GM12878 (cell line): ENCODE measurements at regions not wholly inside any gene's neighbourhood (a gene's known extent, or its start where the extent isn't known, plus 50 kb on each side); places are given as distances from the start of the nearest gene placed in this dataset.

ENCODE experiments used
- ATAC-seq: fragments of 200-7000 bp; cut with Tn5 transposase; 3 replicates; pipeline ENCODE4 v1.9.1; 2020; ENCODE audit warnings: mild to moderate bottlenecking, moderate library complexity
- BruUV-seq: library from RNA; stranded (reverse); fragments of 400-500 nt; replicated peaks from 2 replicates; lab custom pipeline; 2021; lab: Mats Ljungman, UMichigan
- CTCF ChIA-PET: fragments of 300-600 bp; sonication (Branson Sonifier 250); formaldehyde crosslinking; extraction: SDS; loops from one replicate; lab custom pipeline; 2021; ENCODE audit warnings: inconsistent platforms; lab: Yijun Ruan, JAX
- POLR2A ChIA-PET: fragments of 350-600 bp; formaldehyde crosslinking; extraction: SDS; loops from one replicate; lab custom pipeline; 2021; ENCODE audit warnings: inconsistent platforms; lab: Charles Lee
- RAD21 ChIA-PET: fragments of 300-600 bp; sonication (Branson Sonifier 250); formaldehyde crosslinking; loops from one replicate; lab custom pipeline; 2023; ENCODE audit warnings: antibody characterized with exemption; ENCODE audit not compliant: unreplicated experiment; lab: Charles Lee
- SMC1A ChIA-PET: fragments of 300-600 bp; sonication (Branson Sonifier 250); formaldehyde crosslinking; loops from one replicate; lab custom pipeline; 2023; ENCODE audit not compliant: unreplicated experiment, uncharacterized antibody; lab: Charles Lee
- DNase-seq: peaks from one replicate; pipeline ENCODE4 v3.0.0-alpha.2; 2011; ENCODE audit warnings: low read depth, low spot score
- FAIRE-seq: peaks from 3 replicates; lab custom pipeline; 2011; peaks lifted over from hg19 to GRCh38; lab: Jason Lieb, UNC
- H2AFZ ChIP-seq: 2 replicates; pipeline ENCODE4 v1.6.0; 2011; ENCODE audit warnings: low read depth, low read length, control low read depth; ENCODE audit not compliant: control insufficient read depth
- H3K27ac ChIP-seq: 2 replicates; pipeline ENCODE4 v1.5.1; 2011; ENCODE audit warnings: control low read depth; ENCODE audit not compliant: control insufficient read depth, insufficient read depth
- H3K27me3 ChIP-seq, 2 experiments: replicated peaks in 1 of 2; 2 replicates each; pipeline versions ENCODE4 v1.6.0 to v1.6.1; 2011; ENCODE audit warnings: low read length in 1 of 2; ENCODE audit not compliant: control insufficient read depth in 2 of 2, insufficient read depth in 2 of 2
- H3K36me3 ChIP-seq, 2 experiments: 2 replicates each; pipeline ENCODE4 v1.5.1; 2011; ENCODE audit warnings: low read length in 1 of 2; ENCODE audit not compliant: control insufficient read depth in 2 of 2, insufficient read depth in 2 of 2
- H3K4me1 ChIP-seq: 2 replicates; pipeline ENCODE4 v1.6.1; 2011; ENCODE audit warnings: mild to moderate bottlenecking, low read length, moderate library complexity, mixed read lengths; ENCODE audit not compliant: control insufficient read depth, insufficient read depth
- H3K4me2 ChIP-seq: 2 replicates; pipeline ENCODE4 v1.6.0; 2011; ENCODE audit warnings: control low read depth; ENCODE audit not compliant: control insufficient read depth, insufficient read depth
- H3K4me3 ChIP-seq: fragments of 200-600 bp; sonication (generic); 2 replicates; pipeline ENCODE4 v1.5.1; 2016
- H3K79me2 ChIP-seq: 2 replicates; pipeline ENCODE4 v1.6.0; 2011; ENCODE audit warnings: low read length; ENCODE audit not compliant: control insufficient read depth, insufficient read depth
- H3K9ac ChIP-seq: 2 replicates; pipeline ENCODE4 v1.8.0; 2011; ENCODE audit warnings: low read length, control low read depth, mixed read lengths; ENCODE audit not compliant: control insufficient read depth, insufficient read depth
- H3K9me3 ChIP-seq: replicated peaks from 3 replicates; pipeline ENCODE4 v1.5.1; 2011; ENCODE audit warnings: mild to moderate bottlenecking, low read length; ENCODE audit not compliant: control insufficient read depth, insufficient read depth
- H4K20me1 ChIP-seq: 2 replicates; pipeline ENCODE4 v1.6.0; 2011; ENCODE audit not compliant: control insufficient read depth, insufficient read depth
- ESRRA ChIP-seq: IDR thresholded peaks from 2 replicates; pipeline ENCODE4 v1.6.1; 2012; ENCODE audit warnings: mild to moderate bottlenecking, low read length, improper control_type of control experiment
- NRF1 ChIP-seq: conservative IDR thresholded peaks from 2 replicates; pipeline ENCODE4 v1.6.1; 2011; ENCODE audit warnings: mild to moderate bottlenecking, low read depth, low read length, improper control_type of control experiment
- RUNX3 ChIP-seq: IDR thresholded peaks from 2 replicates; pipeline ENCODE4 v1.6.1; 2012; ENCODE audit warnings: low read length, inconsistent platforms
- SMAD1 ChIP-seq: fragments of 450-650 bp; IDR thresholded peaks from 2 replicates; pipeline ENCODE4 v1.6.1; 2018; ENCODE audit warnings: mild to moderate bottlenecking, low read depth; ENCODE audit not compliant: partially characterized antibody
- TCF12 ChIP-seq: IDR thresholded peaks from 2 replicates; pipeline ENCODE4 v1.6.1; 2011; ENCODE audit warnings: low read depth, mild to moderate bottlenecking, low read length
- ZSCAN29 ChIP-seq: fragments of 450-650 bp; IDR thresholded peaks from 2 replicates; pipeline ENCODE4 v1.6.1; 2017; ENCODE audit warnings: mild to moderate bottlenecking, moderate library complexity
- WGBS: methylation state at CpG from one replicate; pipeline ENCODE4 v1.1.6; 2016; ENCODE audit warnings: low lambda C conversion rate; ENCODE audit not compliant: insufficient replicate concordance, insufficient coverage; ENCODE audit errors: missing lambda C conversion rate; 5-methylcytosine and 5-hydroxymethylcytosine counted together
- in situ Hi-C: fragments of 300-500 bp; cut with MboI; formaldehyde crosslinking; loops from 9 replicates; pipeline ENCODE4 v1.14.3; 2018; ENCODE audit warnings: mixed read lengths
- intact Hi-C: fragments of 100-400 bp; cut with micrococcal nuclease; formaldehyde crosslinking; loops from one replicate; pipeline ENCODE4 v1.14.2; 2022; ENCODE audit not compliant: unreplicated experiment
- TF ChIP-seq, protein P1 (sequence below): fragments of 450-650 bp; IDR thresholded peaks from 2 replicates; pipeline ENCODE4 v1.6.1; 2017; ENCODE audit warnings: borderline replicate concordance
- TF ChIP-seq, protein P2 (sequence below): fragments of 450-650 bp; IDR thresholded peaks from 2 replicates; pipeline ENCODE4 v1.6.1; 2017; ENCODE audit warnings: mild to moderate bottlenecking, low read depth, inconsistent platforms; ENCODE audit not compliant: poor library complexity, severe bottlenecking

DNA sequence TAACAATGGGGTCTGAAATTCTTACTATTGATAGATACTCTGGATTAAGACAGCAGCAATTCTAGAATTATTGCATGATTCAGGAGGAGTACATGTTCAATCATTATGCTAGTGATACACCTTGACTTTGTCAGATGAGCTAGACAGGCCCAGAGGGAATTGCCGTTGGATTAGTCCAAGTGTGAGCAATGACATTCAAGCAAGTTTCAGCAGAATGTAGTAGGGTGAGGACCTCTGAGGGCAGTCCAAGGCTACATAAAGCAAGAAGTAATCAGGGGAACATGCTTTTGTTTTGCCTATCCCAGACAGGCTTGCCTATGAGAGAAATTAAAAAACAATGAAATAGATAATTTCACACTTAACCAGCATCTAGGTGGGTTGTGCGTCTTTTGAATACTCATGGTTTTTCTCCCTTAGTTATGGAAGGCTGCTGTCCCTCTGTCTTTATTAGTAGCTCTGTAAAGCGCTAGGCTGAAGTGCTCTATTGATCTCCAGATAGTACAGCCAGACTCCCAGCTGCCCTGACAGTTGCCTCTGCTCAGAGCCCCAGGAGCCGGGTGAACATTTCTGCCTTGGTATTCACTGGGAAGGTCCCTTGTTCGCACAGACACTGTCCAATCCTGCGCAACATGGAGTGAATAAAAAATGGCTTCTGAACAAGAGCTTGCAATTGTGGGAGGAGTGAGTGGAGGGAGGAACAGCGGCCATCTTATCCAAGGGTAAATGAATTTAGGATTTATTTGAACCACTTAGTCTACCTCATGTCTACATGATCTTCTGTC, 316.6 kb upstream of the ONECUT1 start:
- ATAC-seq: no peak
- in situ Hi-C loops (no loop called here), intact Hi-C loops (no loop called here)
- ChIA-PET CTCF (no interaction called here), RAD21 (no interaction called here), SMC1A (interaction anchor here (1.5 kb wide), 1 partner anchor 27 kb away, joined by 3 read pairs; no protein-coding TSS in a partner anchor), POLR2A (no interaction called here)
- no peaks in the 10 kb centered on the region for H3K36me3 ChIP-seq
- FAIRE-seq: no peak
- no peak overlapping the region for H2AFZ ChIP-seq
- no peaks in the 10 kb centered on the region for H3K27me3 ChIP-seq
- H3K4me1 ChIP-seq: no peaks in the 10 kb centered on the region
- DNase-seq: no peak
- H3K9ac ChIP-seq: no peak overlapping the region
- TF ChIP-seq ZSCAN29 (no peak), ESRRA (no peak), NRF1 (no peak), SMAD1 (no peak), RUNX3 (no peak), TCF12 (no peak)
- TF ChIP-seq, protein P1, sequence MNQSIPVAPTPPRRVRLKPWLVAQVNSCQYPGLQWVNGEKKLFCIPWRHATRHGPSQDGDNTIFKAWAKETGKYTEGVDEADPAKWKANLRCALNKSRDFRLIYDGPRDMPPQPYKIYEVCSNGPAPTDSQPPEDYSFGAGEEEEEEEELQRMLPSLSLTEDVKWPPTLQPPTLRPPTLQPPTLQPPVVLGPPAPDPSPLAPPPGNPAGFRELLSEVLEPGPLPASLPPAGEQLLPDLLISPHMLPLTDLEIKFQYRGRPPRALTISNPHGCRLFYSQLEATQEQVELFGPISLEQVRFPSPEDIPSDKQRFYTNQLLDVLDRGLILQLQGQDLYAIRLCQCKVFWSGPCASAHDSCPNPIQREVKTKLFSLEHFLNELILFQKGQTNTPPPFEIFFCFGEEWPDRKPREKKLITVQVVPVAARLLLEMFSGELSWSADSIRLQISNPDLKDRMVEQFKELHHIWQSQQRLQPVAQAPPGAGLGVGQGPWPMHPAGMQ: no peak
- TF ChIP-seq, protein P2, sequence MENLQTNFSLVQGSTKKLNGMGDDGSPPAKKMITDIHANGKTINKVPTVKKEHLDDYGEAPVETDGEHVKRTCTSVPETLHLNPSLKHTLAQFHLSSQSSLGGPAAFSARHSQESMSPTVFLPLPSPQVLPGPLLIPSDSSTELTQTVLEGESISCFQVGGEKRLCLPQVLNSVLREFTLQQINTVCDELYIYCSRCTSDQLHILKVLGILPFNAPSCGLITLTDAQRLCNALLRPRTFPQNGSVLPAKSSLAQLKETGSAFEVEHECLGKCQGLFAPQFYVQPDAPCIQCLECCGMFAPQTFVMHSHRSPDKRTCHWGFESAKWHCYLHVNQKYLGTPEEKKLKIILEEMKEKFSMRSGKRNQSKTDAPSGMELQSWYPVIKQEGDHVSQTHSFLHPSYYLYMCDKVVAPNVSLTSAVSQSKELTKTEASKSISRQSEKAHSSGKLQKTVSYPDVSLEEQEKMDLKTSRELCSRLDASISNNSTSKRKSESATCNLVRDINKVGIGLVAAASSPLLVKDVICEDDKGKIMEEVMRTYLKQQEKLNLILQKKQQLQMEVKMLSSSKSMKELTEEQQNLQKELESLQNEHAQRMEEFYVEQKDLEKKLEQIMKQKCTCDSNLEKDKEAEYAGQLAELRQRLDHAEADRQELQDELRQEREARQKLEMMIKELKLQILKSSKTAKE: no peak
- H3K79me2 ChIP-seq: no peaks in the 10 kb centered on the region
- H3K4me3 ChIP-seq: no peak overlapping the region
- no peaks in the 10 kb centered on the region for H4K20me1 ChIP-seq
- no TSS peak for BruUV-seq
- H3K27ac ChIP-seq: no peak overlapping the region
- WGBS: 49% methylated on average over 7 of the region's 7 CpGs
- no peaks in the 10 kb centered on the region for H3K9me3 ChIP-seq
- no peak overlapping the region for H3K4me2 ChIP-seq
